ENCODE measurements at regions not wholly inside any gene's neighbourhood (a gene's known extent, or its start where the extent isn't known, plus 50 kb on each side); places are given as distances from the start of the nearest gene placed in this dataset.

- TF ChIP-seq, protein P1, sequence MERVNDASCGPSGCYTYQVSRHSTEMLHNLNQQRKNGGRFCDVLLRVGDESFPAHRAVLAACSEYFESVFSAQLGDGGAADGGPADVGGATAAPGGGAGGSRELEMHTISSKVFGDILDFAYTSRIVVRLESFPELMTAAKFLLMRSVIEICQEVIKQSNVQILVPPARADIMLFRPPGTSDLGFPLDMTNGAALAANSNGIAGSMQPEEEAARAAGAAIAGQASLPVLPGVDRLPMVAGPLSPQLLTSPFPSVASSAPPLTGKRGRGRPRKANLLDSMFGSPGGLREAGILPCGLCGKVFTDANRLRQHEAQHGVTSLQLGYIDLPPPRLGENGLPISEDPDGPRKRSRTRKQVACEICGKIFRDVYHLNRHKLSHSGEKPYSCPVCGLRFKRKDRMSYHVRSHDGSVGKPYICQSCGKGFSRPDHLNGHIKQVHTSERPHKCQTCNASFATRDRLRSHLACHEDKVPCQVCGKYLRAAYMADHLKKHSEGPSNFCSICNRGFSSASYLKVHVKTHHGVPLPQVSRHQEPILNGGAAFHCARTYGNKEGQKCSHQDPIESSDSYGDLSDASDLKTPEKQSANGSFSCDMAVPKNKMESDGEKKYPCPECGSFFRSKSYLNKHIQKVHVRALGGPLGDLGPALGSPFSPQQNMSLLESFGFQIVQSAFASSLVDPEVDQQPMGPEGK (CRISPR knock-in tag; IDR thresholded peaks at IDR 0.05): peak; percentile 99
- TF ChIP-seq CBX1 (IDR thresholded peaks at IDR 0.05; ENCODE audit: low read depth) (peak; percentile 63), ZNF407 (CRISPR knock-in tag; IDR thresholded peaks at IDR 0.05; ENCODE audit: not compliant biosample characterization) (no peak), ZNF547 (CRISPR knock-in tag; IDR thresholded peaks at IDR 0.05) (no peak; the same call in 1 of the 2 replicates), TCF7L2 (IDR thresholded peaks at IDR 0.05; ENCODE audit: low read depth, low read length) (peak; percentile 80), ISL2 (CRISPR knock-in tag; IDR thresholded peaks at IDR 0.05) (peak; percentile 85), ZMYM3 (CRISPR knock-in tag; IDR thresholded peaks at IDR 0.05) (peak; percentile 47; the same call in 1 of the 2 replicates), ADNP (CRISPR knock-in tag; IDR thresholded peaks at IDR 0.05) (no peak), SOX6 (IDR thresholded peaks at IDR 0.05) (no peak), SOX6 (CRISPR knock-in tag; IDR thresholded peaks at IDR 0.05) (peak; percentile 74), EP300 (IDR thresholded peaks at IDR 0.05; ENCODE audit: low read depth in 2 of 2, low read length in 2 of 2) (peak in 1 of 2 experiments; percentile 83; a peak in 2 of 4 replicates), EP300 (CRISPR knock-in tag; IDR thresholded peaks at IDR 0.05; ENCODE audit: borderline replicate concordance) (peak; percentile 11; the same call in 1 of the 2 replicates), REPIN1 (CRISPR knock-in tag; IDR thresholded peaks at IDR 0.05; ENCODE audit: borderline replicate concordance, low read depth) (peak; percentile 36; the same call in 1 of the 2 replicates), MYPOP (CRISPR knock-in tag; IDR thresholded peaks at IDR 0.05) (peak; percentile 34; the same call in 1 of the 2 replicates), FOXJ3 (CRISPR knock-in tag; IDR thresholded peaks at IDR 0.05; ENCODE audit: borderline replicate concordance) (peak; percentile 47; the same call in 1 of the 2 replicates)
- TF ChIP-seq, protein P2, sequence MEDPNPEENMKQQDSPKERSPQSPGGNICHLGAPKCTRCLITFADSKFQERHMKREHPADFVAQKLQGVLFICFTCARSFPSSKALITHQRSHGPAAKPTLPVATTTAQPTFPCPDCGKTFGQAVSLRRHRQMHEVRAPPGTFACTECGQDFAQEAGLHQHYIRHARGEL (CRISPR knock-in tag; IDR thresholded peaks at IDR 0.05): 0 out of 2 replicates have a peak, but pooled peaks have one; percentile 42
These were observed 200.0 kb downstream of the GLI2 start (continued) for GRCh38 chr2:120935339-120936313.

Data from HepG2 (cell line).